Chondrocyte (in vitro differentiated cells): ENCODE measurements at regions not wholly inside any gene's neighbourhood (a gene's known extent, or its start where the extent isn't known, plus 50 kb on each side); places are given as distances from the start of the nearest gene placed in this dataset.

Experiments used
- DNase-seq: peaks from one replicate; pipeline ENCODE4 v3.0.0; 2021; ENCODE audit warnings: mixed read lengths, low spot score
- H3K27ac Mint-ChIP-seq: one replicate; pipeline ENCODE4 v1.8.0; 2021; ENCODE audit warnings: mild to moderate bottlenecking, moderate library complexity, mixed read lengths; ENCODE audit not compliant: unreplicated experiment
- H3K27me3 Mint-ChIP-seq: 2 replicates; pipeline ENCODE4 v1.8.0; 2021; ENCODE audit warnings: low read depth, mixed read lengths
- H3K36me3 Mint-ChIP-seq: 2 replicates; pipeline ENCODE4 v1.8.0; 2021; ENCODE audit warnings: low read depth, mixed read lengths
- H3K4me1 Mint-ChIP-seq: 2 replicates; pipeline ENCODE4 v1.8.0; 2021; ENCODE audit warnings: low read depth, mild to moderate bottlenecking, mixed read lengths
- H3K4me3 Mint-ChIP-seq: one replicate; pipeline ENCODE4 v1.8.0; 2021; ENCODE audit warnings: mild to moderate bottlenecking, moderate library complexity, mixed read lengths; ENCODE audit not compliant: unreplicated experiment
- H3K9me3 Mint-ChIP-seq: 2 replicates; pipeline ENCODE4 v1.8.0; 2021; ENCODE audit warnings: low read depth, mixed read lengths
- TF ChIP-seq, protein P1 (sequence below): fragments of 200-600 bp; sonication (generic); IDR thresholded peaks from 2 replicates; pipeline ENCODE4 v1.5.0; 2021; ENCODE audit warnings: antibody characterized with exemption, mild to moderate bottlenecking, moderate library complexity

GRCh38 chr18:77749089-77749488 lies 499.4 kb downstream of the GALR1 start:
- no peak overlapping the region for H3K27ac Mint-ChIP-seq

DNA sequence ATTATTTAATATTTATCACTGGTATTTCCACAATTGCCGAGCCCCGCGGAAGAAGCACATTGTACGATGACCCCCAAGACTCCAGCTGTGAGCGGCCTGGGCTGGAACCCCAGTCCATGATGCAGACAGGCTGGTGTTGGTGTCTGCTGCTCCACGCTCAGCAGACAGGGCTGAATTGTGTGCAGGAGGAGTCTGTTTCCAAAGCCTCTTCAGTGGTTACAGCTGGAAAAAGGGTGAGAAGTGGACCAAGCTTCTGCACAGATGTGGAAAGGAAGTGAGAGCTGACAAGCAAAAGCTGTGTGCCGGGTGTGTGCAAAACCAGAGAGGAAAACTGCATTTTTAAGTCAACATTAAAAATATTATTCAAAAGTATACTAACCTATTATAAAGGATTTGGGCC lies 500.4 kb downstream of the GALR1 start:
- H3K27ac Mint-ChIP-seq, result no peak overlapping the region
- TF ChIP-seq, protein P1, sequence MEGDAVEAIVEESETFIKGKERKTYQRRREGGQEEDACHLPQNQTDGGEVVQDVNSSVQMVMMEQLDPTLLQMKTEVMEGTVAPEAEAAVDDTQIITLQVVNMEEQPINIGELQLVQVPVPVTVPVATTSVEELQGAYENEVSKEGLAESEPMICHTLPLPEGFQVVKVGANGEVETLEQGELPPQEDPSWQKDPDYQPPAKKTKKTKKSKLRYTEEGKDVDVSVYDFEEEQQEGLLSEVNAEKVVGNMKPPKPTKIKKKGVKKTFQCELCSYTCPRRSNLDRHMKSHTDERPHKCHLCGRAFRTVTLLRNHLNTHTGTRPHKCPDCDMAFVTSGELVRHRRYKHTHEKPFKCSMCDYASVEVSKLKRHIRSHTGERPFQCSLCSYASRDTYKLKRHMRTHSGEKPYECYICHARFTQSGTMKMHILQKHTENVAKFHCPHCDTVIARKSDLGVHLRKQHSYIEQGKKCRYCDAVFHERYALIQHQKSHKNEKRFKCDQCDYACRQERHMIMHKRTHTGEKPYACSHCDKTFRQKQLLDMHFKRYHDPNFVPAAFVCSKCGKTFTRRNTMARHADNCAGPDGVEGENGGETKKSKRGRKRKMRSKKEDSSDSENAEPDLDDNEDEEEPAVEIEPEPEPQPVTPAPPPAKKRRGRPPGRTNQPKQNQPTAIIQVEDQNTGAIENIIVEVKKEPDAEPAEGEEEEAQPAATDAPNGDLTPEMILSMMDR, result no peak
- H3K9me3 Mint-ChIP-seq, result peaks cover 7% of the 10 kb centered on the region
- no peak overlapping the region for H3K4me3 Mint-ChIP-seq
- no peaks in the 10 kb centered on the region for H3K4me1 Mint-ChIP-seq
- H3K27me3 Mint-ChIP-seq, result peaks cover 2% of the 10 kb centered on the region
- no peak for DNase-seq
- H3K36me3 Mint-ChIP-seq, result no peaks in the 10 kb centered on the region

More at GRCh38 chr18:77749089-77749488, 499.4 kb downstream of the GALR1 start:
- Mint-ChIP-seq H3K27me3 (peaks cover 2% of the 10 kb centered on the region), H3K4me1 (no peaks in the 10 kb centered on the region), H3K4me3 (no peak overlapping the region), H3K9me3 (peaks cover 7% of the 10 kb centered on the region), H3K36me3 (no peaks in the 10 kb centered on the region)
- DNase-seq, result no peak
- TF ChIP-seq, protein P1, result peak; percentile 70

- no peaks in the 10 kb centered on the region for H3K36me3 Mint-ChIP-seq
Measured at GRCh38 chr18:77754475-77755044, 504.9 kb downstream of the GALR1 start.

DNA sequence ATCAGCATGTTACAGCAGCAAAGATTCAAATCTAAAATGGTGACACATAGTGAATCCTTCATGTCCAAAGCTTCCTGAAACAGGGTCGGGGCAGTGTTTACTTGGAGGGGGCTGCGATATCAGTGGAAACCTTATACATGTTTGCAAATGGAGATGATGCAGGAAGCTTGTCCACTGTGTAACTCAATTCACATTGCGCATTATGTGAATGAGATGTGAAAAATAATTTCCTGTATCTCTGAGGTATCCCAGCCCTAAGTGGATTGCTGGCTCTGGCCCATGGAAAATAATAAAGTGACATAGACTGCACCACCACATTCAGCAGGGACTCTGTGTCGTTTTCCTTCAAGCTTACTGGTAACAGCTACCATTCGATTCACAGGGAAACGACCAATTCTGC lies 505.5 kb downstream of the GALR1 start:
- H3K4me3 Mint-ChIP-seq, result no peak overlapping the region
- TF ChIP-seq, protein P1, result no peak
- H3K4me1 Mint-ChIP-seq, result no peaks in the 10 kb centered on the region
- no peak overlapping the region for H3K27ac Mint-ChIP-seq
- no peak for DNase-seq
- H3K36me3 Mint-ChIP-seq, result no peaks in the 10 kb centered on the region
- H3K27me3 Mint-ChIP-seq, result peaks cover 2% of the 10 kb centered on the region
- H3K9me3 Mint-ChIP-seq, result peaks cover 3% of the 10 kb centered on the region

More at GRCh38 chr18:77754475-77755044, 504.9 kb downstream of the GALR1 start:
- no peaks in the 10 kb centered on the region for H3K4me1 Mint-ChIP-seq
- no peak overlapping the region for H3K4me3 Mint-ChIP-seq
- peaks cover 3% of the 10 kb centered on the region for H3K9me3 Mint-ChIP-seq
- H3K27me3 Mint-ChIP-seq, result peaks cover 2% of the 10 kb centered on the region
- DNase-seq, result no peak
- TF ChIP-seq, protein P1, result no peak
- no peak overlapping the region for H3K27ac Mint-ChIP-seq

DNA sequence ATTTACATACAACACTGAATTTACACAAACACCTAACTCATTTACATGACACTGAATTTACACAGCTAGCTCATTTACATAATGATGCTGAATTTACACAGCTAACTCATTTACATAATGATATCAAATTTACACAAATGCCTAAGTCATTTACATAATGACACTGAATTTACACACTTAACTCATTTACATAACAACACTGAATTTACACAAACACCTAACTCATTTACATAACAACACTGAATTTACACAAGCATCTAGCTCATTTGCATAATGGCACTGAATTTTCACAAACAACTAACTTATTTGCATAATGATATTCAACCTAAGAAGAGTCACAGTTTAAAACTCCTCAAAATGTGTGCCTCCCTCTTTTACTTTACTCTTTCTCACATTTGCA lies 511.7 kb downstream of the GALR1 start:
- DNase-seq, result no peak
- H3K4me1 Mint-ChIP-seq, result no peaks in the 10 kb centered on the region
- H3K27me3 Mint-ChIP-seq, result peaks cover 25% of the 10 kb centered on the region
- no peak overlapping the region for H3K27ac Mint-ChIP-seq
- H3K36me3 Mint-ChIP-seq, result no peaks in the 10 kb centered on the region
- no peak overlapping the region for H3K4me3 Mint-ChIP-seq
- TF ChIP-seq, protein P1, result no peak
- peaks cover 3% of the 10 kb centered on the region for H3K9me3 Mint-ChIP-seq
